Endometrial microvascular endothelial cells (primary cell): ENCODE measurements at regions not wholly inside any gene's neighbourhood (a gene's known extent, or its start where the extent isn't known, plus 50 kb on each side); places are given as distances from the start of the nearest gene placed in this dataset.

Experiments
- in situ Hi-C: cut with HindIII; loops from 2 replicates; pipeline ENCODE4 v1.10.0; 2017; ENCODE audit warnings: low sequenced_read_pairs, low pct_unique_long_range_greater_than_20kb; ENCODE audit errors: inconsistent ontology term

- in situ Hi-C loops = no loop called here
Measured at GRCh38 chr13:50094615-50095293, 79.5 kb downstream of the KCNRG start.

- in situ Hi-C loops = no loop called here
Measured at GRCh38 chr13:50098693-50099092, 83.4 kb downstream of the KCNRG start.

GRCh38 chr13:50099473-50099872 lies 84.2 kb downstream of the KCNRG start:
- in situ Hi-C loops = no loop called here

GRCh38 chr13:50101590-50101989 lies 86.3 kb downstream of the KCNRG start:
- in situ Hi-C loops = no loop called here

- in situ Hi-C loops = no loop called here
Measured at GRCh38 chr13:50104493-50104892, 89.2 kb downstream of the KCNRG start.

- in situ Hi-C loops = no loop called here
Measured at GRCh38 chr13:50106559-50106958, 91.3 kb downstream of the KCNRG start.

- in situ Hi-C loops = no loop called here
Measured at GRCh38 chr13:50107205-50107604, 92.0 kb downstream of the KCNRG start.

GRCh38 chr13:50114961-50115360 lies 99.7 kb downstream of the KCNRG start:
- in situ Hi-C loops = no loop called here

GRCh38 chr13:50115695-50116094 lies 100.5 kb downstream of the KCNRG start:
- in situ Hi-C loops = no loop called here

- in situ Hi-C loops = no loop called here
Measured at GRCh38 chr13:50116430-50116973, 101.3 kb downstream of the KCNRG start.

- in situ Hi-C loops = no loop called here
Measured at GRCh38 chr13:50119591-50119990, 104.3 kb downstream of the KCNRG start.

- in situ Hi-C loops = loop anchor here (10.0 kb wide), 1 partner anchor 48 kb away; no protein-coding TSS in a partner anchor
Measured at GRCh38 chr13:50122455-50122854, 107.2 kb downstream of the KCNRG start.

- in situ Hi-C loops = loop anchor here (10.0 kb wide), 1 partner anchor 48 kb away; no protein-coding TSS in a partner anchor
Measured at GRCh38 chr13:50123002-50123401, 107.8 kb downstream of the KCNRG start.

GRCh38 chr13:50123515-50123861 lies 108.2 kb downstream of the KCNRG start:
- in situ Hi-C loops = loop anchor here (10.0 kb wide), 1 partner anchor 49 kb away; no protein-coding TSS in a partner anchor

GRCh38 chr13:50123862-50124535 lies 108.8 kb downstream of the KCNRG start:
- in situ Hi-C loops = loop anchor here (10.0 kb wide), 1 partner anchor 49 kb away; no protein-coding TSS in a partner anchor

- in situ Hi-C loops = loop anchor here (10.0 kb wide), 1 partner anchor 50 kb away; no protein-coding TSS in a partner anchor
Measured at GRCh38 chr13:50124536-50125303, 109.5 kb downstream of the KCNRG start.

GRCh38 chr13:50125304-50125553 lies 110.0 kb downstream of the KCNRG start:
- in situ Hi-C loops = loop anchor here (10.0 kb wide), 1 partner anchor 50 kb away; no protein-coding TSS in a partner anchor

GRCh38 chr13:50125554-50126262 lies 110.5 kb downstream of the KCNRG start:
- in situ Hi-C loops = loop anchor here (10.0 kb wide), 1 partner anchor 51 kb away; no protein-coding TSS in a partner anchor
